NCI-H1694 treated with DMSO at 0.1 percent for 48 hours (cell line): ENCODE measurements at regions not wholly inside any gene's neighbourhood (a gene's known extent, or its start where the extent isn't known, plus 50 kb on each side); places are given as distances from the start of the nearest gene placed in this dataset.
"Not testable (repeated sequence)": the region's sequence is repeated elsewhere in the genome, so short reads cannot be mapped to it uniquely, and the experiment has no call there.

ENCODE experiments used
- DNase-seq: peaks from one replicate; lab custom pipeline; 2025; lab: John Stamatoyannopoulos, UW

GRCh38 chr6:60574723-60575122 is 1711.3 kb downstream of the KHDRBS2 start:
- DNase-seq, result not testable (repeated sequence)

DNA sequence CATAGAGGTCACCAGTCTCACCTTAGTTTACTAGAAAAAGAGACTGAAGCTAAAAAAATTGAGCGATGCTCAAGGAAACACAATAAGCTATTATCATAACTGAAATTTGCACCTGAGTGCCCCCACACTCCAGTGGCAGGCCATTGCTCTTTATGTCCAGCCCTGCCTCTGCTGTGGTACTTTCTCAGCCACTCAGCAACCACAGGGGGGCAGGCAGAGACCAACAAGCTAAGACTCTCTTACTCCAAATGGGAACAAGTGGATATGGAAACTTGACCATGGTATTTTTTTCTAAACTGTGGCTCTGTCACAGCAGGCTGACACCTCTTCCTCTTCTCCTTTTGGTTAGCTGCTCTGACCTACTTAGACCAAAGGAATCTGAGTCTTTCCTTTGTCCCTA is 1713.4 kb downstream of the KHDRBS2 start:
- DNase-seq, result not testable (repeated sequence)

DNA sequence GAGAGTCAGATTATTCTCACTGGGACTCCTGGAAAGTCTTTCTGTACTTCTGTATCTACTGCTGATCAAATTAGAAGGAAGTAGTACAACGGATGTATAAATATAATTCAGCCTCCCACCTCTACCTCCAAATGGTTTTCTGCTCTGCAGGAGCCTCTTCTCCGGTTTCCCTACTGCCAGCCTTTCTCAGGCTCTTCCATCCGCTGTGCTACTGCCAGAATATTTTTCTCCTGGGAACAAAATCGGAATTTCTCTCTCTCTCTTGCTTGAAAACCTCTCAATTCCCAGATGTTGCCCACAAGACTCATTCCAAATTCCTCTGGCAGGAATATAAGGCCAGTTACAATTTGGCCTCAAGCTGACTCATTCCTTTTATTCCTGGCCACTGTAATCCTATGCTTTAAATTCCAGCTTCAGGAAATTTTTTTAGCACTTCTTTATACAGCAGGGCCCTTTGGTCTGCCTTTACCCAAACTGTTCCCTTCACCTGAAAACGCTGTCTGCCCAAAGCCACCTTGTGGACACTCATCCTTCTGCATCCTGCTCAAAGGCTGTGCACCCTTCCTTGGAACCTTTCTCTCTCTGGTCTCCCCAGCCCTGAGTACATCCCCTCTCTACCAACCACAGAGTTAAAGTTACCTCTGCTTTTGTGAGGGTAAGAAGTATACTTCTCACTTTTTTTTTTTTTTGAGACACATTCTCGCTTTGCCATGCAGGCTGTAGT is 1714.6 kb downstream of the KHDRBS2 start:
- not testable (repeated sequence) for DNase-seq

- not testable (repeated sequence) for DNase-seq
These were observed 1715.4 kb downstream of the KHDRBS2 start for GRCh38 chr6:60570599-60570998.

- not testable (repeated sequence) for DNase-seq
These were observed 1718.4 kb downstream of the KHDRBS2 start for GRCh38 chr6:60567447-60568187.

DNA sequence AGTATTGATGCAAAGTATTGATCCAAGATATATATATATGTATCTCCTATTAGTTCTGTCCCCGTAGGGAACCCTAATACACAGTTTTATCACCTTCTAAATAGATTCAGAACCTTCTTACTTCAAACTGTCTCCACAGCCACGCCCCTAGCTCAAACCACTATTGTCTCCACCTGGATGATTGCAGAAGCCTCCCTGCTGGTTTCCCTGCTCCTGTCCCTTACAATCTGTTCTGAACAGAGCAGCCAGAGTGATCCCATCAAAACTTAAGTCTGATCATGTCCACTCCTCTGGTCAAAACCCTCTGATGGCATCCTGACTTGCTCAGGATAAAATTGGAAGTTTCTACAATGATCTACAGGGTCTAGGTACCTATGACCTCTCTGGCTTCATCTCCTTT is 1719.6 kb downstream of the KHDRBS2 start:
- DNase-seq, result not testable (repeated sequence)

DNA sequence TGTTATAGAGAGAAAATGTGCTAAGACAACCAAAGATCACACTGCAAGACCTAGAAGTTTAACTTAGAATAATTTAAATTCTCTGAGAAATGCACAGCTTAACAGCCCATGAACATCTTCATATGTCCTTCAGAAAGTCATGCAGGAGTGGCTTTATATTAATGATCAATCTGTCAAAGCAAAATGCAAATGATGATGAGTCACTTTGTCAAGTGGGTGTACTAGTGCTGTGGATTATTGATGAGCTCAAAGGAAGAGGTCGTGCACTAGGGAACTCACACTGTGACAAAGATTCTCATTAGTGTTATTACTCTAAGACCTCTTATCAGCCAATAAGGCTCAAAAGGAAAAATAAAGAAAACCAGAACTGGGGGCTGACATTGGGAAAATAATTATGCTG is 1726.3 kb downstream of the KHDRBS2 start:
- not testable (repeated sequence) for DNase-seq

DNA sequence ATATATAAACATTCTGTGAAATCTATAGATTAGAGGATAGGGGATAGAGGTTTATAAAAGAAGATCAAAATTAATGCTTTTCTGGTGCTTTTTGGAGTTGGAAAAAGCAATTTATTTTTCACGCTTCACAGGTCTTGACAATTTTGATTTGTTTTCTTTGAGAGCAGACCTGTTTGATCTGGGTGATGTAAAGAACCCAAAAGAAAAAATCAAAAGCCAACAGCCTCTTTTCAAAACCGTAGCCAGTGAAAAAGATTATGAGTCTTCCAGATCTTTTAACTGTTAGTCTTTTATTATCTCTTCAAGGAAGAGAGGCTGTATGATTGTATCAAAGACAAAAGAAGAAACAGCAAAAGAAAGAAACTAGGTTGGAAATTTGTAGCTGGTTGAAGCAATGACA is 1738.7 kb downstream of the KHDRBS2 start:
- DNase-seq, result not testable (repeated sequence)

GRCh38 chr6:60524770-60525169 is 1761.3 kb downstream of the KHDRBS2 start:
- DNase-seq, result not testable (repeated sequence)

- DNase-seq, result peak; percentile 0
These were observed 1808.3 kb downstream of the KHDRBS2 start for GRCh38 chr6:60477747-60478146.

DNA sequence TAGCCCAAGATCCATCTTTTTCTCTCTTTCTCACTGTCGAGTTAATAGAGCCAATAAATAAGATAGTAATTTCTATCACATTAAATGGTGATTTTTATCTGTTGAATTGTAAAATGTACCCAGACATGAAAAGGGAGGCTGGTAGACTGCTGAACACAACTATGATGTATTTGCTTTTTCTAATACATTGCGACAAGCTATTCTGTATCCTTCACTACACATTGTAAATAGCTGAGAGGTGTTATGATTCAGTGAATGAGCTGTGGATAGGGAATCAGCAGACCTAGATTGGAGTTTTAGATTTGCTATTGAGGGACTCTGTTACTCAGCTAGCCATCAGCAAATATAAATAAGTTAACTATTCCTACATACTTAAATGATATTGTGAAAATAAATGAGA is 1812.2 kb downstream of the KHDRBS2 start:
- not testable (repeated sequence) for DNase-seq

DNA sequence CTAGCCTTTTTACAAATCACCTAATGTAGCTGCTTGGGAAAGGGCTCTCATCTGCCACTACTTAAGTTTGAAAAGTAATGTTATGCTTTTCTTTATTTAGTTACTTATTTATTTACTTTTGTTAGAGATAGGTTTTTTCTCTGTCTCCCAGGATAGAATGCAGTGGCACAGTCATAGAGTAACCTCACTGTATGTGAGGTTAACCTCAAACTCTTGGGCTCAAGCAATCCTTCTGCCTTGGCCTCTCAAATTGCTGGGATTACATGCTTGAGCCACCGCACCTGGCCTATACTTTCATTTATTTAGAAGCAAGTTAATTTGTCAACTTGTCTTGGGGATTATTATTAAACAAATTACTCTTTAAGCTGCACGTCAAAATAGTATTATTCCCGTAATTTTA is 1814.6 kb downstream of the KHDRBS2 start:
- not testable (repeated sequence) for DNase-seq

- DNase-seq, result not testable (repeated sequence)
These were observed 1835.6 kb downstream of the KHDRBS2 start for GRCh38 chr6:60450428-60450827.

DNA sequence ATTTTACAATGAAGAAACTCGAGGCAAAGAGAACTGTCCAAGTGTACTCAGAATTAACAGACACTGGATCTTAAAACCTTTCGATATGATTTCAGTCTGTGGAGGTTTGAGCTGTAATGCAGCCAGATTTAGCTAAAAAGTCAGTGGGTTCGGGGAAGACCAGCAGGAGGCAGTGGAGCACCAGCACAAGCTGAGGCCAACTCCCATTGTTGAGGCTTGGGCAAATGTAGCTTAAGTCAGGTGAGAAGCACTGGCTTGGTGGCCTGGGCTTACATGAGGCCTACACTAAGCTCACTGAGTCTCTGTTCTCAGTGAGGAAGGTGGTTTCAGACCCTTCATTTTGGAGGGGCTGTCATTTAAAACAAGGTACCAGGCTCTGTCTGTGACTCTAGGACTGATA is 1841.5 kb downstream of the KHDRBS2 start:
- not testable (repeated sequence) for DNase-seq

GRCh38 chr6:60439709-60440108 is 1846.3 kb downstream of the KHDRBS2 start:
- not testable (repeated sequence) for DNase-seq

- DNase-seq, result not testable (repeated sequence)
These were observed 1863.3 kb downstream of the KHDRBS2 start for GRCh38 chr6:60422691-60423090.

DNA sequence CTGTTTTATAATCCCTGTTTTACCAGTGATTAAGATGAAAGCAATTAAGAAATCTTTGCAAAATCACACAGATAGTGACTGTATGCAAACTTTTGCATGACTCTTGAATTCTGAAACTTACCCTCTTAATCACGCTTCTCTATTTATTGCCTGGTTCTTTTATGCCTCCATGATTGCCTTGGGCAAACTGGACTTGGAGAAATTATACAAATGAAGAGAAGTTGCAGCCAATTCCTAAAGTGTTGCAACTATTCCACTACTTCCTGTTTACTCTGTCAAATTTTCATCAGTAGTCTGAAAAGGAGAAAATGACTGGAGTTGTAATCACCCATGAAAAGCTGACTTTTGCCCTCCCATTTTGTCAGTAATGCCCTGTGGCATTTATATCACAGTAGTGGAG is 1869.9 kb downstream of the KHDRBS2 start:
- not testable (repeated sequence) for DNase-seq

DNA sequence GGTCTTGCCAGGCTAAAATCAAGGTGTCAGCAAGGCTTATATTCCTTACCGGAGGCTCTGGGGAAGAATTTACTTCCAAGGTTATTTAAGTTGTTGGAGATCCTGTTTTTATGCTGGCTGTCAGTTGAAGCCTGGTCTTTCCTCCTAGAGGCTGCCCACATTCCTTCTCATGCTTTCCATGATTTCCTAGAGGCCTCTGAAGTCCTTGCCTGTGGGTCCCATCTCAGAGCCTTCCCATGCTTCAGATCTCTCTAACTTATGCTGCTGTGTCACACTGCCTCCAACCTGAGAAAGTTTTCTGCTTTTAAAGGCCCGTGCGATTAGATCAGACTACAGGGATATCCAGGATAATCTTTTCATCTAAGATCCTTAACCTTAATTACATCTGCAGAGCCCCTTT is 1877.3 kb downstream of the KHDRBS2 start:
- DNase-seq, result not testable (repeated sequence)

GRCh38 chr6:60403268-60403667 is 1882.8 kb downstream of the KHDRBS2 start:
- not testable (repeated sequence) for DNase-seq

- not testable (repeated sequence) for DNase-seq
These were observed 1883.5 kb downstream of the KHDRBS2 start for GRCh38 chr6:60402490-60402889.

- DNase-seq, result not testable (repeated sequence)
These were observed 1890.8 kb downstream of the KHDRBS2 start for GRCh38 chr6:60395261-60395660.

- DNase-seq, result not testable (repeated sequence)
These were observed 1893.1 kb downstream of the KHDRBS2 start for GRCh38 chr6:60392969-60393368.

DNA sequence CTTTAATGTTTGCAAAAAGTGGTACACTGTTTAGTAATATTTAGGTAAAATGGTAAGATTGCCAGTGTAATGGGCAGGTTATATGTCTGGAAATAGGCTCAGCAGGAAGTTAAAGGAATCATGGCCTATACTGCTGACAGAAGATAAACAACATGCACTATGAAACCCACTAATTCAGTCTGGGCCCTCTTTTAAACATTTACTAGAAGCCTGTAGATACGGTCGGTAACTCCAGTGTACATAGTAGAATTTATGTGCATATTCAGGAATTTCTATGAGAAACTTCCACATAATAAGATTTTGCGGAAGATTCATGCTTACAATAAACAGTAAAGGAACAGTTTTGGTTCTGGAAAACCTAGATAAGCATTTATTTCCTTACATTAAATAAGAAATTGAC is 1896.9 kb downstream of the KHDRBS2 start:
- not testable (repeated sequence) for DNase-seq
